Keratinocyte (primary cell): ENCODE measurements at regions not wholly inside any gene's neighbourhood (a gene's known extent, or its start where the extent isn't known, plus 50 kb on each side); places are given as distances from the start of the nearest gene placed in this dataset.

Experiments used
- DNase-seq: peaks from one replicate; pipeline ENCODE4 v3.0.0-alpha.2; 2011; ENCODE audit warnings: low read depth, missing footprints, low spot score
- FAIRE-seq: peaks from 2 replicates; lab custom pipeline; 2011; peaks lifted over from hg19 to GRCh38; lab: Jason Lieb, UNC
- H2AFZ ChIP-seq: 2 replicates; pipeline ENCODE4 v1.6.0; 2012; ENCODE audit warnings: low read length, control low read depth, inconsistent platforms; ENCODE audit not compliant: control insufficient read depth
- H3K27ac ChIP-seq: 2 replicates; pipeline ENCODE4 v1.5.1; 2011; ENCODE audit warnings: low read length; ENCODE audit not compliant: control insufficient read depth, insufficient read depth
- H3K27me3 ChIP-seq: 3 replicates; pipeline ENCODE4 v1.6.0; 2011; ENCODE audit warnings: low read length; ENCODE audit not compliant: control insufficient read depth, insufficient read depth; ENCODE audit errors: extremely low read depth
- H3K36me3 ChIP-seq, 2 experiments: 2 replicates in 1 of 2; 3 replicates in 1 of 2; pipeline ENCODE4 v1.5.1; 2011; ENCODE audit warnings: low read length in 2 of 2, mild to moderate bottlenecking in 1 of 2; ENCODE audit not compliant: control insufficient read depth in 2 of 2, insufficient read depth in 2 of 2; ENCODE audit errors: extremely low read depth in 1 of 2
- H3K4me1 ChIP-seq: 3 replicates; pipeline ENCODE4 v1.5.1; 2011; ENCODE audit warnings: low read length; ENCODE audit not compliant: control insufficient read depth, insufficient read depth; ENCODE audit errors: extremely low read depth
- H3K4me2 ChIP-seq: 3 replicates; pipeline ENCODE4 v1.6.0; 2011; ENCODE audit warnings: low read depth, low read length; ENCODE audit not compliant: control insufficient read depth, insufficient read depth; ENCODE audit errors: extremely low read depth
- H3K4me3 ChIP-seq, 3 experiments: fragments of 200-600 bp in 1 of 3; sonication (generic) in 1 of 3; 2 replicates in 2 of 3; 3 replicates in 1 of 3; pipeline ENCODE4 v1.5.1; 2011 to 2016; ENCODE audit warnings: low read length in 3 of 3, mild to moderate bottlenecking in 3 of 3, control low read depth in 2 of 3, inconsistent platforms in 1 of 3, low read depth in 1 of 3, mixed read lengths in 1 of 3, mixed run types in 1 of 3, moderate library complexity in 1 of 3; ENCODE audit not compliant: control insufficient read depth in 2 of 3, insufficient read depth in 2 of 3; ENCODE audit errors: extremely low read depth in 1 of 3
- H3K79me2 ChIP-seq: 2 replicates; pipeline ENCODE4 v1.6.0; 2012; ENCODE audit warnings: low read length; ENCODE audit not compliant: control insufficient read depth, insufficient read depth
- H3K9ac ChIP-seq: 3 replicates; pipeline ENCODE4 v1.6.0; 2011; ENCODE audit warnings: low read length; ENCODE audit not compliant: control insufficient read depth, insufficient read depth; ENCODE audit errors: extremely low read depth
- H3K9me1 ChIP-seq: 3 replicates; pipeline ENCODE4 v1.6.0; 2011; ENCODE audit warnings: low read length; ENCODE audit not compliant: control insufficient read depth, insufficient read depth; ENCODE audit errors: extremely low read depth
- H3K9me3 ChIP-seq: 2 replicates; pipeline ENCODE4 v1.5.1; 2012; ENCODE audit warnings: low read depth, low read length; ENCODE audit not compliant: control insufficient read depth
- H4K20me1 ChIP-seq: 3 replicates; pipeline ENCODE4 v1.6.0; 2011; ENCODE audit warnings: low read length; ENCODE audit not compliant: control insufficient read depth, insufficient read depth; ENCODE audit errors: extremely low read depth
- CTCF ChIP-seq, 3 experiments: IDR thresholded peaks in 1 of 3; conservative IDR thresholded peaks in 1 of 3; optimal IDR thresholded peaks in 1 of 3; 2 replicates in 2 of 3; 3 replicates in 1 of 3; pipeline versions ENCODE3 to v1.5.1; 2011; ENCODE audit warnings: low read length in 3 of 3, mild to moderate bottlenecking in 3 of 3, moderate library complexity in 2 of 3, control low read depth in 1 of 3, inconsistent platforms in 1 of 3; ENCODE audit not compliant: insufficient read depth in 2 of 3; ENCODE audit errors: extremely low read depth in 1 of 3
- EZH2 ChIP-seq: IDR thresholded peaks from one replicate; pipeline ENCODE4 v1.6.1; 2012; ENCODE audit warnings: inconsistent platforms, mild to moderate bottlenecking, low read length, moderate library complexity
- dilution Hi-C: fragments of 300-500 bp; cut with MboI; formaldehyde crosslinking; loops from one replicate; pipeline ENCODE4 v1.7.0; 2020; ENCODE audit warnings: low sequenced_read_pairs; ENCODE audit not compliant: extremely low pct_ligation_motif_present

GRCh38 chr10:6726924-6727323, 146.8 kb upstream of the PRKCQ start:
- H3K79me2 ChIP-seq: no peaks in the 10 kb centered on the region
- no peak overlapping the region for H3K9ac ChIP-seq
- DNase-seq (no peak), FAIRE-seq (no peak)
- H3K36me3 ChIP-seq: no peaks in the 10 kb centered on the region
- no peak overlapping the region for H3K27ac ChIP-seq
- TF ChIP-seq EZH2 (no peak), CTCF (optimal IDR thresholded peaks at IDR 0.05 in 1 of 3, IDR thresholded peaks at IDR 0.05 in 1 of 3, conservative IDR thresholded peaks at IDR 0.05 in 1 of 3; ENCODE audit: extremely low read depth in 1 of 3, insufficient read depth in 2 of 3, low read length in 3 of 3) (no peak)
- H4K20me1 ChIP-seq: no peaks in the 10 kb centered on the region
- no peak overlapping the region for H3K4me2 ChIP-seq
- no peak overlapping the region for H3K4me3 ChIP-seq
- dilution Hi-C loops: no loop called here
- no peaks in the 10 kb centered on the region for H3K9me3 ChIP-seq
- no peaks in the 10 kb centered on the region for H3K27me3 ChIP-seq
- peaks cover 25% of the 10 kb centered on the region for H3K4me1 ChIP-seq
- H3K9me1 ChIP-seq: no peaks in the 10 kb centered on the region
- H2AFZ ChIP-seq: no peak overlapping the region

- Histone ChIP-seq H3K36me3 (no peaks in the 10 kb centered on the region), H3K4me2 (peak overlapping the region; percentile 96), H3K4me1 (peaks cover 19% of the 10 kb centered on the region), H3K9me3 (no peaks in the 10 kb centered on the region), H3K9me1 (no peaks in the 10 kb centered on the region), H3K4me3 (peak overlapping the region in 2 of 3 experiments; percentile 18 to 39), H3K9ac (peak overlapping the region; percentile 68), H4K20me1 (no peaks in the 10 kb centered on the region), H3K27ac (peak overlapping the region; percentile 95), H3K79me2 (no peaks in the 10 kb centered on the region), H2AFZ (no peak overlapping the region), H3K27me3 (no peaks in the 10 kb centered on the region)
- dilution Hi-C loops: no loop called here
- DNase-seq: no peak
- TF ChIP-seq CTCF (optimal IDR thresholded peaks at IDR 0.05 in 1 of 3, IDR thresholded peaks at IDR 0.05 in 1 of 3, conservative IDR thresholded peaks at IDR 0.05 in 1 of 3; ENCODE audit: extremely low read depth in 1 of 3, insufficient read depth in 2 of 3, low read length in 3 of 3) (no peak), EZH2 (no peak)
- FAIRE-seq: no peak
Measured at GRCh38 chr10:6722616-6723004, 142.5 kb upstream of the PRKCQ start.
